HFFc6 (cell line): ENCODE measurements at regions not wholly inside any gene's neighbourhood (a gene's known extent, or its start where the extent isn't known, plus 50 kb on each side); places are given as distances from the start of the nearest gene placed in this dataset.

ENCODE experiments used
- DNase-seq: peaks from one replicate; pipeline ENCODE4 v3.0.0-alpha.2; 2018
- H3K27ac Mint-ChIP-seq: 2 replicates; pipeline ENCODE4 v1.8.0; 2020; ENCODE audit warnings: mild to moderate bottlenecking, mixed read lengths
- H3K27me3 Mint-ChIP-seq: 2 replicates; pipeline ENCODE4 v1.8.0; 2021; ENCODE audit warnings: mild to moderate bottlenecking, moderate library complexity, mixed read lengths; ENCODE audit not compliant: insufficient read depth
- H3K36me3 Mint-ChIP-seq: 2 replicates; pipeline ENCODE4 v1.8.0; 2021; ENCODE audit warnings: low read depth, mixed read lengths
- H3K4me1 Mint-ChIP-seq: 2 replicates; pipeline ENCODE4 v1.8.0; 2020; ENCODE audit warnings: low read depth, mixed read lengths
- H3K4me3 Mint-ChIP-seq: 2 replicates; pipeline ENCODE4 v1.8.0; 2020; ENCODE audit warnings: mild to moderate bottlenecking, moderate library complexity, mixed read lengths
- H3K9me3 Mint-ChIP-seq: 2 replicates; pipeline ENCODE4 v1.8.0; 2020; ENCODE audit warnings: mild to moderate bottlenecking, mixed read lengths
- CTCF ChIP-seq: fragments of 200-600 bp; sonication (generic); IDR thresholded peaks from 2 replicates; pipeline ENCODE4 v1.5.0; 2021; ENCODE audit warnings: antibody characterized with exemption, mild to moderate bottlenecking

GRCh38 chr15:96551196-96551595 is 220.7 kb downstream of the NR2F2 start:
- Mint-ChIP-seq H3K4me3 (no peak overlapping the region), H3K9me3 (no peaks in the 10 kb centered on the region), H3K27ac (no peak overlapping the region), H3K27me3 (peaks cover 1% of the 10 kb centered on the region; the same call in 1 of the 2 replicates), H3K36me3 (no peaks in the 10 kb centered on the region), H3K4me1 (peaks cover 16% of the 10 kb centered on the region; the same call in 1 of the 2 replicates)
- no peak for DNase-seq
- no peak for TF ChIP-seq CTCF

- Mint-ChIP-seq H3K27me3 (peaks cover 1% of the 10 kb centered on the region; the same call in 1 of the 2 replicates), H3K4me1 (peaks cover 16% of the 10 kb centered on the region; the same call in 1 of the 2 replicates), H3K9me3 (no peaks in the 10 kb centered on the region), H3K36me3 (no peaks in the 10 kb centered on the region), H3K27ac (no peak overlapping the region), H3K4me3 (no peak overlapping the region)
- no peak for TF ChIP-seq CTCF
- no peak for DNase-seq
Observed at GRCh38 chr15:96551722-96552121, 221.2 kb downstream of the NR2F2 start.

- no peak for TF ChIP-seq CTCF
- Mint-ChIP-seq H3K4me1 (peaks cover 16% of the 10 kb centered on the region; the same call in 1 of the 2 replicates), H3K36me3 (no peaks in the 10 kb centered on the region), H3K27ac (peak overlapping the region; percentile 59; the same call in 1 of the 2 replicates), H3K9me3 (no peaks in the 10 kb centered on the region), H3K27me3 (peaks cover 1% of the 10 kb centered on the region; the same call in 1 of the 2 replicates), H3K4me3 (no peak overlapping the region)
- peak; percentile 7 for DNase-seq
Observed at GRCh38 chr15:96553006-96553405, 222.5 kb downstream of the NR2F2 start.

GRCh38 chr15:96553451-96553850 is 223.0 kb downstream of the NR2F2 start:
- Mint-ChIP-seq H3K9me3 (no peaks in the 10 kb centered on the region), H3K4me1 (peaks cover 16% of the 10 kb centered on the region; the same call in 1 of the 2 replicates), H3K4me3 (no peak overlapping the region), H3K27me3 (peaks cover 1% of the 10 kb centered on the region; the same call in 1 of the 2 replicates), H3K36me3 (no peaks in the 10 kb centered on the region), H3K27ac (peak overlapping the region; percentile 59; the same call in 1 of the 2 replicates)
- TF ChIP-seq CTCF = no peak
- no peak for DNase-seq

- H3K9me3 Mint-ChIP-seq = no peaks in the 10 kb centered on the region
- H3K27ac Mint-ChIP-seq = no peak overlapping the region
- no peak for DNase-seq
- H3K4me1 Mint-ChIP-seq = peaks cover 16% of the 10 kb centered on the region; the same call in 1 of the 2 replicates
- peaks cover 1% of the 10 kb centered on the region; the same call in 1 of the 2 replicates for H3K27me3 Mint-ChIP-seq
- no peak overlapping the region for H3K4me3 Mint-ChIP-seq
- no peak for TF ChIP-seq CTCF
- H3K36me3 Mint-ChIP-seq = no peaks in the 10 kb centered on the region
Observed at GRCh38 chr15:96553931-96554330, 223.4 kb downstream of the NR2F2 start.

- Mint-ChIP-seq H3K36me3 (no peaks in the 10 kb centered on the region), H3K27ac (no peak overlapping the region), H3K9me3 (no peaks in the 10 kb centered on the region), H3K4me3 (no peak overlapping the region), H3K27me3 (peaks cover 1% of the 10 kb centered on the region; the same call in 1 of the 2 replicates), H3K4me1 (peaks cover 16% of the 10 kb centered on the region; the same call in 1 of the 2 replicates)
- TF ChIP-seq CTCF = no peak
- DNase-seq = no peak
Observed at GRCh38 chr15:96554541-96554940, 224.0 kb downstream of the NR2F2 start.
